ENCODE measurements at regions not wholly inside any gene's neighbourhood (a gene's known extent, or its start where the extent isn't known, plus 50 kb on each side); places are given as distances from the start of the nearest gene placed in this dataset.

- BruUV-seq (replicated peaks): no TSS peak
- H2AFZ ChIP-seq (ENCODE audit: low read length): no peak overlapping the region
- ChIA-PET CTCF (ENCODE audit: low intra/inter-chr PET ratio, low total read pairs) (no interaction called here), POLR2A (no interaction called here)
- H3K4me2 ChIP-seq (ENCODE audit: low read depth, low read length): no peak overlapping the region
- 19% methylated on average over 5 of the region's 5 CpGs for WGBS (ENCODE audit: low lambda C conversion rate)
- ATAC-seq (no peak), DNase-seq (ENCODE audit: low spot score) (no peak), FAIRE-seq (no peak)
- H3K27ac ChIP-seq (ENCODE audit: extremely low read length, insufficient read depth, low read length): no peak overlapping the region
- no peaks in the 10 kb centered on the region for H3K4me1 ChIP-seq (ENCODE audit: insufficient read depth, low read length)
- intact Hi-C loops (cut with micrococcal nuclease; ENCODE audit: unreplicated experiment) (no loop called here), in situ Hi-C loops (cut with HindIII; ENCODE audit: extremely low pct_ligation_motif_present, low pct_unique_long_range_greater_than_20kb) (no loop called here)
- no peaks in the 10 kb centered on the region; a peak in 1 of 5 replicates for H3K27me3 ChIP-seq (ENCODE audit: control insufficient read depth in 1 of 2, insufficient read depth in 2 of 2, low read length in 2 of 2)
- no peak overlapping the region for H3K4me3 ChIP-seq (replicated peaks in 1 of 3; ENCODE audit: insufficient read depth in 1 of 3, low read depth in 2 of 3, low read length in 3 of 3)
- no peaks in the 10 kb centered on the region for H3K79me2 ChIP-seq (ENCODE audit: insufficient read depth, low read length)
- no peaks in the 10 kb centered on the region for H4K20me1 ChIP-seq (ENCODE audit: insufficient read depth, low read length)
- H3K36me3 ChIP-seq (replicated peaks in 1 of 2; ENCODE audit: control insufficient read depth in 1 of 2, insufficient read depth in 2 of 2, low read length in 2 of 2): no peaks in the 10 kb centered on the region
- TF ChIP-seq ZGPAT (CRISPR knock-in tag; IDR thresholded peaks at IDR 0.05): no peak
- no peak for TF ChIP-seq FOXK2 (IDR thresholded peaks at IDR 0.05)
- TF ChIP-seq ZSCAN12 (CRISPR knock-in tag; IDR thresholded peaks at IDR 0.05): no peak
- TF ChIP-seq HNRNPUL1 (IDR thresholded peaks at IDR 0.05; ENCODE audit: low read depth, low read length): no peak
- H3K9ac ChIP-seq (ENCODE audit: insufficient read depth, low read depth, low read length): no peak overlapping the region
- H3K9me3 ChIP-seq (ENCODE audit: low read length): no peaks in the 10 kb centered on the region
These were observed 184.1 kb upstream of the HHIP start for GRCh38 chr4:144461906-144462305.

- Histone ChIP-seq H3K79me2 (ENCODE audit: insufficient read depth, low read length) (no peaks in the 10 kb centered on the region), H3K4me1 (ENCODE audit: insufficient read depth, low read length) (no peaks in the 10 kb centered on the region), H4K20me1 (ENCODE audit: insufficient read depth, low read length) (no peaks in the 10 kb centered on the region), H3K9me3 (ENCODE audit: low read length) (no peaks in the 10 kb centered on the region), H3K27me3 (ENCODE audit: control insufficient read depth in 1 of 2, insufficient read depth in 2 of 2, low read length in 2 of 2) (no peaks in the 10 kb centered on the region; a peak in 1 of 5 replicates), H3K36me3 (replicated peaks in 1 of 2; ENCODE audit: control insufficient read depth in 1 of 2, insufficient read depth in 2 of 2, low read length in 2 of 2) (no peaks in the 10 kb centered on the region), H3K27ac (ENCODE audit: extremely low read length, insufficient read depth, low read length) (no peak overlapping the region), H3K4me2 (ENCODE audit: low read depth, low read length) (no peak overlapping the region), H3K4me3 (replicated peaks in 1 of 3; ENCODE audit: insufficient read depth in 1 of 3, low read depth in 2 of 3, low read length in 3 of 3) (no peak overlapping the region), H2AFZ (ENCODE audit: low read length) (no peak overlapping the region), H3K9ac (ENCODE audit: insufficient read depth, low read depth, low read length) (no peak overlapping the region)
- intact Hi-C loops (cut with micrococcal nuclease; ENCODE audit: unreplicated experiment) (no loop called here), in situ Hi-C loops (cut with HindIII; ENCODE audit: extremely low pct_ligation_motif_present, low pct_unique_long_range_greater_than_20kb) (no loop called here)
- WGBS (ENCODE audit: low lambda C conversion rate): 29% methylated on average over 1 of the region's 1 CpG
- ATAC-seq (no peak), DNase-seq (ENCODE audit: low spot score) (no peak), FAIRE-seq (no peak)
- BruUV-seq (replicated peaks): no TSS peak
- ChIA-PET CTCF (ENCODE audit: low intra/inter-chr PET ratio, low total read pairs) (no interaction called here), POLR2A (no interaction called here)
- TF ChIP-seq ATRX (CRISPR knock-in tag; IDR thresholded peaks at IDR 0.05; ENCODE audit: borderline replicate concordance): no peak
- no peak for TF ChIP-seq ZNF263 (CRISPR knock-in tag; IDR thresholded peaks at IDR 0.05)
- no peak for TF ChIP-seq PAF1 (CRISPR knock-in tag; IDR thresholded peaks at IDR 0.05)
- no peak for TF ChIP-seq ZNF720 (CRISPR knock-in tag; IDR thresholded peaks at IDR 0.05)
- no peak for TF ChIP-seq ZNF329 (CRISPR knock-in tag; IDR thresholded peaks at IDR 0.05; ENCODE audit: low read depth)
- TF ChIP-seq SNAPC5 (CRISPR knock-in tag; IDR thresholded peaks at IDR 0.05; ENCODE audit: borderline replicate concordance): no peak
- TF ChIP-seq FOSL1 (CRISPR knock-in tag; IDR thresholded peaks at IDR 0.05; ENCODE audit: borderline replicate concordance): no peak
- no peak for TF ChIP-seq TCF12 (IDR thresholded peaks at IDR 0.05)
- no peak for TF ChIP-seq TCF12 (CRISPR knock-in tag; IDR thresholded peaks at IDR 0.05)
These were observed 182.7 kb upstream of the HHIP start for GRCh38 chr4:144463236-144463635.
